WTC11 (cell line): ENCODE measurements at regions not wholly inside any gene's neighbourhood (a gene's known extent, or its start where the extent isn't known, plus 50 kb on each side); places are given as distances from the start of the nearest gene placed in this dataset.

ENCODE experiments used
- ATAC-seq: fragments of 200-7000 bp; cut with Tn5 transposase; 2 replicates; pipeline ENCODE4 v1.10.0; 2021; ENCODE audit warnings: mild to moderate bottlenecking, moderate library complexity
- CTCF ChIA-PET: fragments of 300-600 bp; sonication (Branson Sonifier 250); formaldehyde crosslinking; loops from one replicate; lab custom pipeline; 2021; ENCODE audit warnings: antibody characterized with exemption; lab: Charles Lee
- POLR2A ChIA-PET: fragments of 350-600 bp; sonication (Branson Sonifier 250); formaldehyde crosslinking; loops from one replicate; lab custom pipeline; 2021; ENCODE audit warnings: antibody characterized with exemption; lab: Charles Lee
- DNase-seq: peaks from one replicate; pipeline ENCODE4 v3.0.0; 2021; ENCODE audit warnings: low spot score
- H3K27ac Mint-ChIP-seq: 2 replicates; pipeline ENCODE4 v1.8.0; 2021; ENCODE audit warnings: mixed read lengths
- H3K27me3 Mint-ChIP-seq: 2 replicates; pipeline ENCODE4 v1.8.0; 2021; ENCODE audit warnings: low read depth, mild to moderate bottlenecking, moderate library complexity, mixed read lengths
- H3K36me3 Mint-ChIP-seq: 2 replicates; pipeline ENCODE4 v1.8.0; 2021; ENCODE audit warnings: mixed read lengths
- H3K4me1 Mint-ChIP-seq: 2 replicates; pipeline ENCODE4 v1.8.0; 2022; ENCODE audit warnings: mixed read lengths
- H3K4me3 Mint-ChIP-seq: 2 replicates; pipeline ENCODE4 v1.8.0; 2021; ENCODE audit warnings: mild to moderate bottlenecking, moderate library complexity, mixed read lengths
- H3K9me3 Mint-ChIP-seq: 2 replicates; pipeline ENCODE4 v1.8.0; 2021; ENCODE audit warnings: mixed read lengths
- GRHL2 ChIP-seq: fragments of 250-450 bp; sonication (Bioruptor Pico); IDR thresholded peaks from 2 replicates; pipeline ENCODE4 v1.8.0; 2022; ENCODE audit warnings: mild to moderate bottlenecking, moderate library complexity; ENCODE audit not compliant: insufficient replicate concordance, severe bottlenecking
- IRF1 ChIP-seq: sonication (generic); formaldehyde crosslinking; IDR thresholded peaks from 2 replicates; pipeline ENCODE4 v1.8.0; 2023; ENCODE audit warnings: missing genetic modification reagents
- IRF2 ChIP-seq: sonication (generic); formaldehyde crosslinking; IDR thresholded peaks from 2 replicates; pipeline ENCODE4 v1.8.0; 2022; ENCODE audit warnings: low read depth, missing genetic modification reagents, borderline replicate concordance
- MAX ChIP-seq: sonication (generic); formaldehyde crosslinking; IDR thresholded peaks from 2 replicates; pipeline ENCODE4 v1.8.0; 2022; ENCODE audit warnings: mild to moderate bottlenecking, missing genetic modification reagents
- MLX ChIP-seq: sonication (generic); formaldehyde crosslinking; IDR thresholded peaks from 2 replicates; pipeline ENCODE4 v1.8.1; 2023; ENCODE audit warnings: mild to moderate bottlenecking, missing genetic modification reagents, moderate library complexity
- NR3C1 ChIP-seq: sonication (generic); formaldehyde crosslinking; conservative IDR thresholded peaks from 2 replicates; pipeline ENCODE4 v1.8.1; 2023; ENCODE audit warnings: low read depth, mild to moderate bottlenecking, missing genetic modification reagents
- RORB ChIP-seq: fragments of 250-450 bp; sonication (Bioruptor Pico); IDR thresholded peaks from 2 replicates; pipeline ENCODE4 v1.9.0; 2021; ENCODE audit warnings: mild to moderate bottlenecking
- SOX15 ChIP-seq: fragments of 250-450 bp; sonication (Bioruptor Pico); IDR thresholded peaks from 2 replicates; pipeline ENCODE4 v1.9.0; 2021; ENCODE audit warnings: mild to moderate bottlenecking
- ZNF232 ChIP-seq: sonication (generic); formaldehyde crosslinking; IDR thresholded peaks from 2 replicates; pipeline ENCODE4 v1.8.0; 2022; ENCODE audit warnings: mild to moderate bottlenecking, missing genetic modification reagents
- ZNF263 ChIP-seq: sonication (generic); formaldehyde crosslinking; IDR thresholded peaks from 2 replicates; pipeline ENCODE4 v1.8.1; 2022; ENCODE audit warnings: low read depth, mild to moderate bottlenecking, moderate library complexity, missing genetic modification reagents
- ZNF416 ChIP-seq: fragments of 250-450 bp; sonication (Bioruptor Pico); IDR thresholded peaks from 2 replicates; pipeline ENCODE4 v1.9.0; 2021; ENCODE audit warnings: mild to moderate bottlenecking, inconsistent platforms
- ZNF423 ChIP-seq: fragments of 250-450 bp; sonication (Bioruptor Pico); IDR thresholded peaks from 2 replicates; pipeline ENCODE4 v2.1.2; 2022; ENCODE audit warnings: mild to moderate bottlenecking, moderate library complexity
- ZNF425 ChIP-seq: fragments of 250-450 bp; sonication (Bioruptor Pico); conservative IDR thresholded peaks from 2 replicates; pipeline ENCODE4 v1.9.0; 2021; ENCODE audit warnings: mild to moderate bottlenecking
- TF ChIP-seq, protein P1 (sequence below): sonication (generic); formaldehyde crosslinking; IDR thresholded peaks from 2 replicates; pipeline ENCODE4 v1.8.0; 2022; ENCODE audit warnings: mild to moderate bottlenecking, missing genetic modification reagents
- TF ChIP-seq, protein P2 (sequence below): sonication (generic); formaldehyde crosslinking; IDR thresholded peaks from 2 replicates; pipeline ENCODE4 v1.8.1; 2022; ENCODE audit warnings: missing genetic modification reagents, borderline replicate concordance
- TF ChIP-seq, protein P3 (sequence below): sonication (generic); formaldehyde crosslinking; IDR thresholded peaks from 2 replicates; pipeline ENCODE4 v1.8.1; 2023; ENCODE audit warnings: mild to moderate bottlenecking, missing genetic modification reagents
- TF ChIP-seq, protein P4 (sequence below): sonication (generic); formaldehyde crosslinking; IDR thresholded peaks from 2 replicates; pipeline ENCODE4 v1.8.1; 2022; ENCODE audit warnings: low read depth, mild to moderate bottlenecking, moderate library complexity, missing genetic modification reagents, borderline replicate concordance
- TF ChIP-seq, protein P5 (sequence below): sonication (generic); formaldehyde crosslinking; IDR thresholded peaks from 2 replicates; pipeline ENCODE4 v1.8.0; 2022; ENCODE audit warnings: mild to moderate bottlenecking, missing genetic modification reagents

- TF ChIP-seq, protein P1, sequence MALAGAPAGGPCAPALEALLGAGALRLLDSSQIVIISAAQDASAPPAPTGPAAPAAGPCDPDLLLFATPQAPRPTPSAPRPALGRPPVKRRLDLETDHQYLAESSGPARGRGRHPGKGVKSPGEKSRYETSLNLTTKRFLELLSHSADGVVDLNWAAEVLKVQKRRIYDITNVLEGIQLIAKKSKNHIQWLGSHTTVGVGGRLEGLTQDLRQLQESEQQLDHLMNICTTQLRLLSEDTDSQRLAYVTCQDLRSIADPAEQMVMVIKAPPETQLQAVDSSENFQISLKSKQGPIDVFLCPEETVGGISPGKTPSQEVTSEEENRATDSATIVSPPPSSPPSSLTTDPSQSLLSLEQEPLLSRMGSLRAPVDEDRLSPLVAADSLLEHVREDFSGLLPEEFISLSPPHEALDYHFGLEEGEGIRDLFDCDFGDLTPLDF (CRISPR knock-in tag), result no peak
- TF ChIP-seq ZNF423 (CRISPR knock-in tag) (no peak), GRHL2 (no peak)
- TF ChIP-seq, all 79 proteins: peak for 0
Measured at GRCh38 chr5:61796773-61797172, 464.7 kb downstream of the ZSWIM6 start (continued).

DNA sequence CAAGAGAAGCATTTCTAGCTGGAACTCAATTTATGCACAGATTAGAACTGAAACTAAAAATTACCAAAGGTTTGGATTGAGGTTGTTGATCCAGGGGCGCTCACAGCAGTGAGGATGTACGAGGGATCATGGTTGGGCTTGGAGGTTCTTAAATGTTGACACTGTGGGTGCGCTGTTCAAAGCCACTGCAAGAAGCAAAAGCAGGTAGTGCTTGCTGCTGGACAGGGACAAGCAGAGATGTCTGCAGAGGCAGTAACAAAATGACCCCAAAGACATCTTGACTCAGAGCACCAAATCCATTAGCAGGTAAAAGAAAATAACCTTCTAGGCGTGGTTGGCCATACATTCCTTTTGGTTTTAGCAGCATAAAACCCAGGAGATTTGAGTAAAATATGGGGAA is 468.4 kb downstream of the ZSWIM6 start:
- no peak for DNase-seq
- Mint-ChIP-seq H3K9me3 (no peaks in the 10 kb centered on the region), H3K27me3 (no peaks in the 10 kb centered on the region), H3K36me3 (no peaks in the 10 kb centered on the region), H3K27ac (no peak overlapping the region), H3K4me3 (no peak overlapping the region), H3K4me1 (peaks cover 4% of the 10 kb centered on the region; the same call in 1 of the 2 replicates)
- ChIA-PET POLR2A (no interaction called here), CTCF (interaction anchor here (1.3 kb wide), 1 partner anchor 32 kb away, joined by 5 read pairs; no protein-coding TSS in a partner anchor)
- TF ChIP-seq ZNF425 (CRISPR knock-in tag) (no peak), IRF2 (CRISPR knock-in tag) (no peak), RORB (CRISPR knock-in tag) (no peak), ZNF416 (CRISPR knock-in tag) (no peak), ZNF232 (CRISPR knock-in tag) (no peak), MLX (CRISPR knock-in tag) (no peak)
- TF ChIP-seq, protein P2, sequence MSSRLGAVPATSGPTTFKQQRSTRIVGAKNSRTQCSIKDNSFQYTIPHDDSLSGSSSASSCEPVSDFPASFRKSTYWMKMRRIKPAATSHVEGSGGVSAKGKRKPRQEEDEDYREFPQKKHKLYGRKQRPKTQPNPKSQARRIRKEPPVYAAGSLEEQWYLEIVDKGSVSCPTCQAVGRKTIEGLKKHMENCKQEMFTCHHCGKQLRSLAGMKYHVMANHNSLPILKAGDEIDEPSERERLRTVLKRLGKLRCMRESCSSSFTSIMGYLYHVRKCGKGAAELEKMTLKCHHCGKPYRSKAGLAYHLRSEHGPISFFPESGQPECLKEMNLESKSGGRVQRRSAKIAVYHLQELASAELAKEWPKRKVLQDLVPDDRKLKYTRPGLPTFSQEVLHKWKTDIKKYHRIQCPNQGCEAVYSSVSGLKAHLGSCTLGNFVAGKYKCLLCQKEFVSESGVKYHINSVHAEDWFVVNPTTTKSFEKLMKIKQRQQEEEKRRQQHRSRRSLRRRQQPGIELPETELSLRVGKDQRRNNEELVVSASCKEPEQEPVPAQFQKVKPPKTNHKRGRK (CRISPR knock-in tag), result no peak
- TF ChIP-seq, protein P3, sequence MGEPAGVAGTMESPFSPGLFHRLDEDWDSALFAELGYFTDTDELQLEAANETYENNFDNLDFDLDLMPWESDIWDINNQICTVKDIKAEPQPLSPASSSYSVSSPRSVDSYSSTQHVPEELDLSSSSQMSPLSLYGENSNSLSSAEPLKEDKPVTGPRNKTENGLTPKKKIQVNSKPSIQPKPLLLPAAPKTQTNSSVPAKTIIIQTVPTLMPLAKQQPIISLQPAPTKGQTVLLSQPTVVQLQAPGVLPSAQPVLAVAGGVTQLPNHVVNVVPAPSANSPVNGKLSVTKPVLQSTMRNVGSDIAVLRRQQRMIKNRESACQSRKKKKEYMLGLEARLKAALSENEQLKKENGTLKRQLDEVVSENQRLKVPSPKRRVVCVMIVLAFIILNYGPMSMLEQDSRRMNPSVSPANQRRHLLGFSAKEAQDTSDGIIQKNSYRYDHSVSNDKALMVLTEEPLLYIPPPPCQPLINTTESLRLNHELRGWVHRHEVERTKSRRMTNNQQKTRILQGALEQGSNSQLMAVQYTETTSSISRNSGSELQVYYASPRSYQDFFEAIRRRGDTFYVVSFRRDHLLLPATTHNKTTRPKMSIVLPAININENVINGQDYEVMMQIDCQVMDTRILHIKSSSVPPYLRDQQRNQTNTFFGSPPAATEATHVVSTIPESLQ (CRISPR knock-in tag), result no peak
- no peak for ATAC-seq

- no peaks in the 10 kb centered on the region for H3K36me3 Mint-ChIP-seq
- no peak overlapping the region for H3K4me3 Mint-ChIP-seq
- DNase-seq, result no peak
- no peaks in the 10 kb centered on the region for H3K9me3 Mint-ChIP-seq
- H3K27ac Mint-ChIP-seq, result no peak overlapping the region
- ChIA-PET POLR2A (no interaction called here), CTCF (interaction anchor here (1.3 kb wide), 1 partner anchor 33 kb away, joined by 5 read pairs; no protein-coding TSS in a partner anchor)
- peaks cover 4% of the 10 kb centered on the region; the same call in 1 of the 2 replicates for H3K4me1 Mint-ChIP-seq
- TF ChIP-seq, protein P4, sequence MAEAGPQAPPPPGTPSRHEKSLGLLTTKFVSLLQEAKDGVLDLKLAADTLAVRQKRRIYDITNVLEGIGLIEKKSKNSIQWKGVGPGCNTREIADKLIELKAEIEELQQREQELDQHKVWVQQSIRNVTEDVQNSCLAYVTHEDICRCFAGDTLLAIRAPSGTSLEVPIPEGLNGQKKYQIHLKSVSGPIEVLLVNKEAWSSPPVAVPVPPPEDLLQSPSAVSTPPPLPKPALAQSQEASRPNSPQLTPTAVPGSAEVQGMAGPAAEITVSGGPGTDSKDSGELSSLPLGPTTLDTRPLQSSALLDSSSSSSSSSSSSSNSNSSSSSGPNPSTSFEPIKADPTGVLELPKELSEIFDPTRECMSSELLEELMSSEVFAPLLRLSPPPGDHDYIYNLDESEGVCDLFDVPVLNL (CRISPR knock-in tag), result no peak
- no peak for TF ChIP-seq RORB (CRISPR knock-in tag)
- TF ChIP-seq NR3C1 (CRISPR knock-in tag), result no peak
- no peak for TF ChIP-seq IRF1 (CRISPR knock-in tag)
- no peak for TF ChIP-seq SOX15
- no peak for TF ChIP-seq MAX
- TF ChIP-seq, protein P5, sequence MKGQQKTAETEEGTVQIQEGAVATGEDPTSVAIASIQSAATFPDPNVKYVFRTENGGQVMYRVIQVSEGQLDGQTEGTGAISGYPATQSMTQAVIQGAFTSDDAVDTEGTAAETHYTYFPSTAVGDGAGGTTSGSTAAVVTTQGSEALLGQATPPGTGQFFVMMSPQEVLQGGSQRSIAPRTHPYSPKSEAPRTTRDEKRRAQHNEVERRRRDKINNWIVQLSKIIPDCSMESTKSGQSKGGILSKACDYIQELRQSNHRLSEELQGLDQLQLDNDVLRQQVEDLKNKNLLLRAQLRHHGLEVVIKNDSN (CRISPR knock-in tag), result no peak
- no peak for TF ChIP-seq ZNF263
- ATAC-seq, result 0 out of 2 replicates have a peak, but pooled peaks have one; percentile 24
- H3K27me3 Mint-ChIP-seq, result no peaks in the 10 kb centered on the region
Measured at GRCh38 chr5:61801174-61801573, 469.1 kb downstream of the ZSWIM6 start.
